HepG2 (cell line): ENCODE measurements at regions not wholly inside any gene's neighbourhood (a gene's known extent, or its start where the extent isn't known, plus 50 kb on each side); places are given as distances from the start of the nearest gene placed in this dataset.

ENCODE experiments used
- ATAC-seq: fragments of 200-7000 bp; cut with Tn5 transposase; 3 replicates; pipeline ENCODE4 v1.9.1; 2020; ENCODE audit warnings: mild to moderate bottlenecking, moderate library complexity
- BruUV-seq: library from RNA; stranded (reverse); fragments of 400-500 nt; replicated peaks from 2 replicates; lab custom pipeline; 2021; lab: Mats Ljungman, UMichigan
- CTCF ChIA-PET: fragments of 300-600 bp; formaldehyde crosslinking; extraction: SDS; loops from one replicate; lab custom pipeline; 2021; ENCODE audit warnings: low total read pairs, inconsistent platforms, low intra/inter-chr PET ratio; lab: Yijun Ruan, JAX
- POLR2A ChIA-PET: fragments of 350-600 bp; sonication (Branson Sonifier 250); formaldehyde crosslinking; loops from one replicate; lab custom pipeline; 2020; ENCODE audit warnings: antibody characterized with exemption, inconsistent platforms; lab: Yijun Ruan, JAX
- DNase-seq: peaks from one replicate; pipeline ENCODE4 v3.0.0-alpha.2; 2015; ENCODE audit warnings: low spot score
- FAIRE-seq: peaks from 3 replicates; lab custom pipeline; 2011; peaks lifted over from hg19 to GRCh38; lab: Jason Lieb, UNC
- H2AFZ ChIP-seq: one replicate; pipeline ENCODE4 v1.6.1; 2011; ENCODE audit warnings: low read length, inconsistent platforms
- H3K27ac ChIP-seq: fragments of 300-600 bp; 3 replicates; pipeline ENCODE4 v1.8.0; 2011; ENCODE audit warnings: mixed run types, mild to moderate bottlenecking, mixed read lengths, low read length, inconsistent platforms; ENCODE audit not compliant: insufficient read depth; ENCODE audit errors: extremely low read length
- H3K27me3 ChIP-seq, 2 experiments: fragments of 200-600 bp in 1 of 2; 2 replicates in 1 of 2; 3 replicates in 1 of 2; pipeline versions ENCODE4 v1.6.0 to v1.8.0; 2011; ENCODE audit warnings: low read length in 2 of 2, mild to moderate bottlenecking in 2 of 2, moderate library complexity in 2 of 2, inconsistent platforms in 1 of 2; ENCODE audit not compliant: insufficient read depth in 2 of 2, control insufficient read depth in 1 of 2
- H3K36me3 ChIP-seq, 2 experiments: fragments of 200-600 bp in 1 of 2; replicated peaks in 1 of 2; 2 replicates in 1 of 2; 3 replicates in 1 of 2; pipeline versions ENCODE4 v1.5.1 to v1.8.0; 2011; ENCODE audit warnings: low read length in 2 of 2, inconsistent platforms in 1 of 2; ENCODE audit not compliant: insufficient read depth in 2 of 2, control insufficient read depth in 1 of 2
- H3K4me1 ChIP-seq: 2 replicates; pipeline ENCODE4 v1.5.1; 2012; ENCODE audit warnings: low read length, inconsistent platforms; ENCODE audit not compliant: insufficient read depth
- H3K4me2 ChIP-seq: 2 replicates; pipeline ENCODE4 v1.6.0; 2011; ENCODE audit warnings: low read depth, low read length, inconsistent platforms
- H3K4me3 ChIP-seq, 3 experiments: fragments of 200-600 bp in 1 of 3; sonication (generic), shearing (Covaris generic) in 1 of 3; replicated peaks in 1 of 3; 2 replicates each; pipeline ENCODE4 v1.5.1; 2011 to 2016; ENCODE audit warnings: low read length in 3 of 3, inconsistent platforms in 2 of 3, low read depth in 2 of 3, mild to moderate bottlenecking in 2 of 3, control low read depth in 1 of 3, mixed read lengths in 1 of 3; ENCODE audit not compliant: insufficient read depth in 1 of 3
- H3K79me2 ChIP-seq: one replicate; pipeline ENCODE4 v1.6.1; 2011; ENCODE audit warnings: low read length, inconsistent platforms; ENCODE audit not compliant: insufficient read depth
- H3K9ac ChIP-seq: 2 replicates; pipeline ENCODE4 v1.6.0; 2011; ENCODE audit warnings: mild to moderate bottlenecking, low read depth, low read length, inconsistent platforms; ENCODE audit not compliant: insufficient read depth
- H3K9me3 ChIP-seq: 2 replicates; pipeline ENCODE4 v1.5.1; 2012; ENCODE audit warnings: mild to moderate bottlenecking, low read length
- H4K20me1 ChIP-seq: 2 replicates; pipeline ENCODE4 v1.6.0; 2011; ENCODE audit warnings: inconsistent platforms, mild to moderate bottlenecking, low read length, moderate library complexity; ENCODE audit not compliant: insufficient read depth
- E2F1 ChIP-seq: sonication (generic); formaldehyde crosslinking; IDR thresholded peaks from 2 replicates; pipeline ENCODE4 v1.5.0; 2020; ENCODE audit warnings: missing genetic modification reagents
- E2F5 ChIP-seq: sonication (generic); formaldehyde crosslinking; conservative IDR thresholded peaks from 2 replicates; pipeline ENCODE4 v1.4.0; 2020; ENCODE audit warnings: missing genetic modification reagents
- ETV5 ChIP-seq: IDR thresholded peaks from 2 replicates; pipeline ENCODE4 v1.6.1; 2018; ENCODE audit warnings: missing biosample characterization, missing genetic modification reagents, inconsistent platforms, borderline replicate concordance
- FOXO1 ChIP-seq: sonication (generic); formaldehyde crosslinking; IDR thresholded peaks from 2 replicates; pipeline ENCODE4 v1.4.0; 2020; ENCODE audit warnings: missing genetic modification reagents
- IRF1 ChIP-seq: sonication (generic); formaldehyde crosslinking; IDR thresholded peaks from 2 replicates; pipeline ENCODE4 v1.4.0; 2020; ENCODE audit warnings: low read depth, mild to moderate bottlenecking, missing genetic modification reagents
- NR3C1 ChIP-seq: sonication (generic); formaldehyde crosslinking; IDR thresholded peaks from 2 replicates; pipeline ENCODE4 v1.4.0; 2020; ENCODE audit warnings: missing genetic modification reagents
- NRL ChIP-seq: sonication (generic); formaldehyde crosslinking; IDR thresholded peaks from 2 replicates; pipeline ENCODE4 v1.5.0; 2020; ENCODE audit warnings: missing genetic modification reagents, mild to moderate bottlenecking, moderate library complexity, borderline replicate concordance
- PHF20 ChIP-seq: sonication (generic); formaldehyde crosslinking; IDR thresholded peaks from 2 replicates; pipeline ENCODE4 v1.5.0; 2020; ENCODE audit warnings: mild to moderate bottlenecking, missing genetic modification reagents
- SALL2 ChIP-seq: sonication (generic); formaldehyde crosslinking; IDR thresholded peaks from 2 replicates; pipeline ENCODE4 v1.8.1; 2023; ENCODE audit warnings: mild to moderate bottlenecking, missing genetic modification reagents, inconsistent platforms
- STAT5B ChIP-seq: sonication (generic); formaldehyde crosslinking; IDR thresholded peaks from 2 replicates; pipeline ENCODE4 v1.4.0; 2020; ENCODE audit warnings: missing genetic modification reagents
- TAF1 ChIP-seq: sonication (generic); formaldehyde crosslinking; IDR thresholded peaks from 2 replicates; pipeline ENCODE4 v1.4.0; 2020; ENCODE audit warnings: missing genetic modification reagents
- ZNF280B ChIP-seq: sonication (generic); formaldehyde crosslinking; IDR thresholded peaks from 2 replicates; pipeline ENCODE4 v1.5.0; 2020; ENCODE audit warnings: missing genetic modification reagents, mild to moderate bottlenecking, borderline replicate concordance
- ZNF788 ChIP-seq: sonication (generic); formaldehyde crosslinking; IDR thresholded peaks from 2 replicates; pipeline ENCODE4 v1.5.0; 2020; ENCODE audit warnings: mild to moderate bottlenecking, missing genetic modification reagents, borderline replicate concordance
- ZNF83 ChIP-seq: sonication (generic); formaldehyde crosslinking; IDR thresholded peaks from 2 replicates; pipeline ENCODE4 v1.4.0; 2020; ENCODE audit warnings: missing genetic modification reagents, mild to moderate bottlenecking, borderline replicate concordance
- ZSCAN22 ChIP-seq: sonication (generic); formaldehyde crosslinking; IDR thresholded peaks from 2 replicates; pipeline ENCODE4 v1.4.0; 2020; ENCODE audit warnings: mild to moderate bottlenecking, missing genetic modification reagents
- WGBS: methylation state at CpG from one replicate; pipeline ENCODE4 v1.1.6; 2017; ENCODE audit warnings: low lambda C conversion rate; 5-methylcytosine and 5-hydroxymethylcytosine counted together
- in situ Hi-C: cut with HindIII; loops from 2 replicates; pipeline ENCODE4 v1.10.0; 2017; ENCODE audit warnings: low pct_unique_long_range_greater_than_20kb; ENCODE audit not compliant: extremely low pct_ligation_motif_present
- intact Hi-C: fragments of 100-400 bp; cut with micrococcal nuclease; formaldehyde crosslinking; loops from one replicate; pipeline ENCODE4 v1.10.0; 2022; ENCODE audit not compliant: unreplicated experiment

- no peaks in the 10 kb centered on the region for H3K9me3 ChIP-seq
- FAIRE-seq: no peak
- peaks cover 3% of the 10 kb centered on the region for H3K79me2 ChIP-seq
- peak overlapping the region; percentile 52 for H3K27ac ChIP-seq
- H3K27me3 ChIP-seq: no peaks in the 10 kb centered on the region
- TF ChIP-seq ZNF788 (CRISPR knock-in tag): peak; percentile 0; the same call in 1 of the 2 replicates
- no peak for TF ChIP-seq IRF1
- peak overlapping the region in 1 of 3 experiments; percentile 24; a peak in 1 of 6 replicates for H3K4me3 ChIP-seq
- in situ Hi-C loops (no loop called here), intact Hi-C loops (loop anchor here (2.0 kb wide), 2 partner anchors 17 to 27 kb away; no protein-coding TSS in a partner anchor)
- no peaks in the 10 kb centered on the region for H3K36me3 ChIP-seq
- H3K4me1 ChIP-seq: peaks cover 38% of the 10 kb centered on the region
- no peak for ATAC-seq
- no peak for DNase-seq
- 74% methylated on average over 1 of the region's 1 CpG for WGBS
- H3K4me2 ChIP-seq: peak overlapping the region; percentile 62
- H2AFZ ChIP-seq: no peak overlapping the region
- no peak overlapping the region; the same call in 1 of the 2 replicates for H3K9ac ChIP-seq
- no TSS peak for BruUV-seq
- CTCF ChIA-PET: interaction anchor here (1.6 kb wide), 1 partner anchor 31 kb away, joined by 7 read pairs; no protein-coding TSS in a partner anchor
- POLR2A ChIA-PET: interaction anchor here (1.2 to 1.9 kb wide), 6 partner anchors 8 to 34 kb away, joined by 4 to 22 read pairs (median 9); no protein-coding TSS in a partner anchor
- H4K20me1 ChIP-seq: no peaks in the 10 kb centered on the region
Observed at GRCh38 chr1:39133340-39133684, 71.2 kb upstream of the MACF1 start.

GRCh38 chr1:39134768-39135333 is 69.6 kb upstream of the MACF1 start:
- H4K20me1 ChIP-seq: no peaks in the 10 kb centered on the region
- H3K4me1 ChIP-seq: peaks cover 38% of the 10 kb centered on the region
- no TSS peak for BruUV-seq
- FAIRE-seq (no peak), DNase-seq (no peak), ATAC-seq (no peak)
- H3K9ac ChIP-seq: no peak overlapping the region
- ChIA-PET POLR2A (no interaction called here), CTCF (no interaction called here)
- H3K79me2 ChIP-seq: peaks cover 3% of the 10 kb centered on the region
- 100% methylated on average over 5 of the region's 5 CpGs for WGBS
- no peaks in the 10 kb centered on the region for H3K27me3 ChIP-seq
- no peak overlapping the region for H3K4me2 ChIP-seq
- in situ Hi-C loops (no loop called here), intact Hi-C loops (no loop called here)
- no peak overlapping the region for H2AFZ ChIP-seq
- H3K9me3 ChIP-seq: no peaks in the 10 kb centered on the region
- H3K4me3 ChIP-seq: no peak overlapping the region
- H3K36me3 ChIP-seq: no peaks in the 10 kb centered on the region
- no peak overlapping the region for H3K27ac ChIP-seq
- no peak for TF ChIP-seq NR3C1 (CRISPR knock-in tag)
- TF ChIP-seq E2F5 (CRISPR knock-in tag): no peak
- TF ChIP-seq STAT5B (CRISPR knock-in tag): no peak
- TF ChIP-seq ETV5 (CRISPR knock-in tag): no peak
- TF ChIP-seq FOXO1 (CRISPR knock-in tag): no peak
- TF ChIP-seq NRL (CRISPR knock-in tag): no peak
- no peak for TF ChIP-seq ZNF280B
- no peak for TF ChIP-seq TAF1 (CRISPR knock-in tag)
- no peak for TF ChIP-seq E2F1 (CRISPR knock-in tag)
- TF ChIP-seq SALL2 (CRISPR knock-in tag): no peak
- no peak for TF ChIP-seq ZSCAN22 (CRISPR knock-in tag)
- no peak for TF ChIP-seq ZNF83 (CRISPR knock-in tag)
- TF ChIP-seq PHF20 (CRISPR knock-in tag): no peak
